Panc1 (cell line): ENCODE measurements at regions not wholly inside any gene's neighbourhood (a gene's known extent, or its start where the extent isn't known, plus 50 kb on each side); places are given as distances from the start of the nearest gene placed in this dataset.

Source experiments
- ATAC-seq: fragments of 200-7000 bp; cut with Tn5 transposase; 2 replicates; pipeline ENCODE4 v1.9.1; 2020; ENCODE audit warnings: mild to moderate bottlenecking, moderate library complexity
- BruUV-seq: library from RNA; stranded (reverse); fragments of 400-500 nt; replicated peaks from 2 replicates; lab custom pipeline; 2021; lab: Mats Ljungman, UMichigan
- CTCF ChIA-PET: fragments of 300-600 bp; sonication (Branson Sonifier 250); formaldehyde crosslinking; loops from one replicate; lab custom pipeline; 2022; ENCODE audit warnings: antibody characterized with exemption; lab: Charles Lee
- POLR2A ChIA-PET: fragments of 300-600 bp; sonication (Branson Sonifier 250); formaldehyde crosslinking; loops from one replicate; lab custom pipeline; 2022; ENCODE audit warnings: antibody characterized with exemption; lab: Charles Lee
- DNase-seq: peaks from one replicate; pipeline ENCODE4 v3.0.0-alpha.2; 2010; ENCODE audit warnings: low read depth, low spot score
- H3K27ac ChIP-seq: 2 replicates; pipeline ENCODE4 v1.5.1; 2011; ENCODE audit warnings: mild to moderate bottlenecking, low read length, inconsistent platforms
- H3K27me3 ChIP-seq: fragments of 200-500 bp; sonication (Bioruptor generic); 2 replicates; pipeline ENCODE4 v1.6.0; 2014; ENCODE audit warnings: low read length, inconsistent platforms; ENCODE audit not compliant: control insufficient read depth, insufficient read depth
- H3K36me3 ChIP-seq: fragments of 200-500 bp; sonication (Bioruptor generic); 2 replicates; pipeline ENCODE4 v1.5.1; 2014; ENCODE audit warnings: inconsistent platforms, mild to moderate bottlenecking, low read length, moderate library complexity; ENCODE audit not compliant: control insufficient read depth, insufficient read depth
- H3K4me1 ChIP-seq: 2 replicates; pipeline ENCODE4 v1.5.1; 2011; ENCODE audit warnings: inconsistent platforms, mild to moderate bottlenecking, low read length, moderate library complexity; ENCODE audit not compliant: control insufficient read depth, insufficient read depth
- H3K4me3 ChIP-seq, 2 experiments: 2 replicates each; pipeline ENCODE4 v1.5.1; 2011 to 2012; ENCODE audit warnings: low read depth in 2 of 2, low read length in 2 of 2, mild to moderate bottlenecking in 2 of 2, inconsistent platforms in 1 of 2, moderate library complexity in 1 of 2
- H3K9me3 ChIP-seq: fragments of 200-500 bp; sonication (Bioruptor generic); 2 replicates; pipeline ENCODE4 v1.5.1; 2014; ENCODE audit warnings: low read depth, mild to moderate bottlenecking, inconsistent platforms, low read length, moderate library complexity; ENCODE audit not compliant: control insufficient read depth, insufficient read depth
- CTCF ChIP-seq: fragments of 450-650 bp; IDR thresholded peaks from 2 replicates; pipeline ENCODE4 v1.5.1; 2017; ENCODE audit warnings: mild to moderate bottlenecking
- POLR2AphosphoS5 ChIP-seq: IDR thresholded peaks from 2 replicates; pipeline ENCODE4 v1.6.1; 2012; ENCODE audit warnings: mild to moderate bottlenecking, low read depth, low read length, moderate library complexity
- REST ChIP-seq, 2 experiments: IDR thresholded peaks; 2 replicates each; pipeline ENCODE4 v1.6.1; 2011 to 2012; ENCODE audit warnings: low read depth in 2 of 2, control low read depth in 1 of 2, low read length in 1 of 2, mild to moderate bottlenecking in 1 of 2, moderate library complexity in 1 of 2; ENCODE audit not compliant: insufficient read depth in 1 of 2
- SIN3A ChIP-seq: IDR thresholded peaks from 2 replicates; pipeline ENCODE4 v1.6.1; 2012; ENCODE audit warnings: low read depth, mild to moderate bottlenecking, low read length, moderate library complexity, borderline replicate concordance; ENCODE audit not compliant: insufficient read depth
- TCF7L2 ChIP-seq: IDR thresholded peaks from 2 replicates; pipeline ENCODE4 v1.6.1; 2011; ENCODE audit warnings: mild to moderate bottlenecking, low read depth, low read length, inconsistent platforms
- in situ Hi-C: cut with HindIII; loops from 2 replicates; pipeline ENCODE4 v1.10.0; 2016; ENCODE audit warnings: low sequenced_read_pairs, low pct_unique_long_range_greater_than_20kb
- intact Hi-C: fragments of 100-400 bp; cut with micrococcal nuclease; formaldehyde crosslinking; loops from one replicate; pipeline ENCODE4 v1.10.0; 2022; ENCODE audit not compliant: unreplicated experiment

GRCh38 chr21:16318651-16319300 lies 589.0 kb downstream of the USP25 start:
- BruUV-seq, result no TSS peak
- Histone ChIP-seq H3K9me3 (no peaks in the 10 kb centered on the region), H3K27me3 (no peaks in the 10 kb centered on the region), H3K4me1 (no peaks in the 10 kb centered on the region), H3K27ac (no peak overlapping the region), H3K4me3 (no peak overlapping the region), H3K36me3 (no peaks in the 10 kb centered on the region)
- POLR2A ChIA-PET, result no interaction called here
- intact Hi-C loops, result no loop called here
- ATAC-seq (no peak), DNase-seq (no peak)
- TF ChIP-seq SIN3A (no peak), CTCF (no peak), TCF7L2 (no peak), POLR2AphosphoS5 (no peak), REST (IDR thresholded peaks at IDR 0.05; ENCODE audit: insufficient read depth in 1 of 2, low read depth in 2 of 2, low read length in 1 of 2) (no peak)
- in situ Hi-C loops, result no loop called here
- CTCF ChIA-PET, result interaction anchor here (0.7 kb wide), 1 partner anchor 13 kb away, joined by 6 read pairs; no protein-coding TSS in a partner anchor

- DNase-seq (no peak), ATAC-seq (no peak)
- Histone ChIP-seq H3K4me1 (no peaks in the 10 kb centered on the region), H3K4me3 (no peak overlapping the region), H3K36me3 (no peaks in the 10 kb centered on the region), H3K27me3 (no peaks in the 10 kb centered on the region), H3K27ac (no peak overlapping the region), H3K9me3 (no peaks in the 10 kb centered on the region)
- in situ Hi-C loops, result no loop called here
- no TSS peak for BruUV-seq
- POLR2A ChIA-PET, result no interaction called here
- TF ChIP-seq REST (IDR thresholded peaks at IDR 0.05; ENCODE audit: insufficient read depth in 1 of 2, low read depth in 2 of 2, low read length in 1 of 2) (no peak), TCF7L2 (no peak), CTCF (no peak), POLR2AphosphoS5 (no peak), SIN3A (no peak)
- intact Hi-C loops, result no loop called here
- CTCF ChIA-PET, result no interaction called here
Observed at GRCh38 chr21:16320110-16320509, 590.3 kb downstream of the USP25 start.
